ENCODE measurements at regions not wholly inside any gene's neighbourhood (a gene's known extent, or its start where the extent isn't known, plus 50 kb on each side); places are given as distances from the start of the nearest gene placed in this dataset.

DNA sequence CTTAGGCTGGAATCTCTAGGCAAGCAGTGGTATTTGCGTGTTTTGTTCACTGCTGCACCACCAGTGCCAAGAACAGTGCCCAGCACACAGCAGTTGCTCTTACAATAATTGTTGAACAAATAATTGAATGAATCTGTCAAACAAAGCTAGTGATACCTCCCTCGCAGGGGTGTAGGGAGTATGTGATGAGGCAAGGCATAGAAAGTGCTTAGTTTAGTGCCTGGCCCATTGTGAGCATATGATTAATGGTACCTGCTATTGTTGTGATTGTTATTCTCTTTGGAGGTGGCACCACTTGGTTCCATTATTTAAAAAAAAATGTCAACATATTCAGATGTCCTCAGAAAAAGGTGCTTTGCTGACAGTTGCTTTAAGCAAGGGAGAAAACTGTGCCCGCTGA is 210.1 kb upstream of the TBX3 start:
- TF ChIP-seq, protein P1, sequence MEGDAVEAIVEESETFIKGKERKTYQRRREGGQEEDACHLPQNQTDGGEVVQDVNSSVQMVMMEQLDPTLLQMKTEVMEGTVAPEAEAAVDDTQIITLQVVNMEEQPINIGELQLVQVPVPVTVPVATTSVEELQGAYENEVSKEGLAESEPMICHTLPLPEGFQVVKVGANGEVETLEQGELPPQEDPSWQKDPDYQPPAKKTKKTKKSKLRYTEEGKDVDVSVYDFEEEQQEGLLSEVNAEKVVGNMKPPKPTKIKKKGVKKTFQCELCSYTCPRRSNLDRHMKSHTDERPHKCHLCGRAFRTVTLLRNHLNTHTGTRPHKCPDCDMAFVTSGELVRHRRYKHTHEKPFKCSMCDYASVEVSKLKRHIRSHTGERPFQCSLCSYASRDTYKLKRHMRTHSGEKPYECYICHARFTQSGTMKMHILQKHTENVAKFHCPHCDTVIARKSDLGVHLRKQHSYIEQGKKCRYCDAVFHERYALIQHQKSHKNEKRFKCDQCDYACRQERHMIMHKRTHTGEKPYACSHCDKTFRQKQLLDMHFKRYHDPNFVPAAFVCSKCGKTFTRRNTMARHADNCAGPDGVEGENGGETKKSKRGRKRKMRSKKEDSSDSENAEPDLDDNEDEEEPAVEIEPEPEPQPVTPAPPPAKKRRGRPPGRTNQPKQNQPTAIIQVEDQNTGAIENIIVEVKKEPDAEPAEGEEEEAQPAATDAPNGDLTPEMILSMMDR (IDR thresholded peaks at IDR 0.05; ENCODE audit: borderline replicate concordance, insufficient read depth, low read depth, low read length): no peak
- no peak overlapping the region for H3K4me3 ChIP-seq (ENCODE audit: low read depth, low read length)

- H3K4me3 ChIP-seq (ENCODE audit: low read depth, low read length): no peak overlapping the region
- TF ChIP-seq, protein P1 (IDR thresholded peaks at IDR 0.05; ENCODE audit: borderline replicate concordance, insufficient read depth, low read depth, low read length): no peak
Observed at GRCh38 chr12:114888928-114889584, 205.1 kb upstream of the TBX3 start.

- no peak overlapping the region for H3K4me3 ChIP-seq (ENCODE audit: low read depth, low read length)
- TF ChIP-seq, protein P1 (IDR thresholded peaks at IDR 0.05; ENCODE audit: borderline replicate concordance, insufficient read depth, low read depth, low read length): no peak
Observed at GRCh38 chr12:114888448-114888847, 204.5 kb upstream of the TBX3 start.

GRCh38 chr12:114885501-114885900 is 201.5 kb upstream of the TBX3 start:
- TF ChIP-seq, protein P1 (IDR thresholded peaks at IDR 0.05; ENCODE audit: borderline replicate concordance, insufficient read depth, low read depth, low read length): no peak

DNA sequence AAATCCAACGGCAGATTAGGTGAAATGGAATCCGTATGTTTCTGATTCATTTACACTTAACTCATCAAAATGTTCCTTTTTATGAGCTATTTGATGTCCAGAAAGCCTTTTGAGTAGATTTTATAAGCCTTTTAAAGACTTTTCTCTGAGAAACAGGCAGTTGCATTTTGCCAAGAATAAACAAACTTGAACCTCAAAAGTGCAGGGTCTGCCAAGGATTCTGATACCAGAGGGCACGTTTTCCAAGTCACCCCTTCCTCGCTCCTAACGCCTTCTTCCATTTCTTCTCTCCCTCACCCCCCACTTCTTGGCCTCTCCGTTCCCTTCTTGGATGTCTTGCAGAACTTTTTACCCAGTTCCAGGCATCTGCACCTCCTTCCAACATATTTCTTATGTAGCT is 200.6 kb upstream of the TBX3 start:
- no peak overlapping the region for H3K4me3 ChIP-seq (ENCODE audit: low read depth, low read length)
- TF ChIP-seq, protein P1 (IDR thresholded peaks at IDR 0.05; ENCODE audit: borderline replicate concordance, insufficient read depth, low read depth, low read length): no peak

More at GRCh38 chr12:114885501-114885900, 201.5 kb upstream of the TBX3 start:
- no peak overlapping the region for H3K4me3 ChIP-seq (ENCODE audit: low read depth, low read length)

DNA sequence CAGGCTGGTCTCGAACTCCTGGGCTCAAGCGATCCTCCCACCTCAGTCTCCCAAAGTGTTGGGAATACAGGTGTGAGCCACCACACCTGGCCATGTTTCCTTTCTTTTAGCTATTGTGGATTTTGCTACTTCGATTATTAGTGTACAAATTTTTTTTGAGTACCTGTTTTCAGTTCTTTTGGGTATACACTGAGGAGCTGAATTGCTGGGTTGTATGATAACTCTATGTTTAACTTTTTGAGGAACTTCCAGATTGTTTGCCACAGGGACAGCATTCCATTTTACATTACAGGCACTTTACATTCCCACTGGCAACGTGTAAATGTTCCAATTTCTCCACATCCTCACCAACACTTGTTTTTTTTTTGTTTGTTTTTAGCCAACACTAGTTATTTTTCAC is 198.1 kb upstream of the TBX3 start:
- H3K4me3 ChIP-seq (ENCODE audit: low read depth, low read length): no peak overlapping the region
- TF ChIP-seq, protein P1 (IDR thresholded peaks at IDR 0.05; ENCODE audit: borderline replicate concordance, insufficient read depth, low read depth, low read length): no peak

DNA sequence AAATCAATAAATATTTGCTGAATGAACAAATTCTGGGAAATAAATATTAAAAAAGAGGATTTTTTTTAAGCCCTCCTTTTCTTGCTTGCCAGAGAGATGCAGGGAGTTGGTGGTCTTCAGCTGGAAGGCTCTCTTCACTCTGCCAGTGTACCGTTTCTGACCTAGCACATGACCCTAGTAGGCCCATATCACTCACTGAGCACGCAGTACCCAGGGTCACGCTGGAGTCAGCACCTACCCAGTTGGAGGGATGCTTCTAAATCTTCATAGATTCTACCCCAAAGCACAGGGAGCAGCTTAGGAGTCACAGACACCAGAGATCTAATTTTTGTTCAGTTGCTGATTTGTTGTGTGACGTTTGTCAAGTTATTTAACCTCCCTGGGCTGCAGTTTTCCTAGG is 195.4 kb upstream of the TBX3 start:
- no peak overlapping the region for H3K4me3 ChIP-seq (ENCODE audit: low read depth, low read length)
- TF ChIP-seq, protein P1 (IDR thresholded peaks at IDR 0.05; ENCODE audit: borderline replicate concordance, insufficient read depth, low read depth, low read length): no peak

Measured in GM12875 (cell line).